Sigmoid colon (tissue), 6 donors: ENCODE measurements at regions not wholly inside any gene's neighbourhood (a gene's known extent, or its start where the extent isn't known, plus 50 kb on each side); places are given as distances from the start of the nearest gene placed in this dataset.

Experiments used
- DNase-seq: peaks from one replicate; pipeline ENCODE4 v3.0.0-alpha.2; 2019
- H3K27ac ChIP-seq, 4 donors: fragments of 200-600 bp; sonication (generic); one replicate each; pipeline ENCODE4 v1.5.1; 2016 to 2019; ENCODE audit warnings: mild to moderate bottlenecking in 1 of 4
- H3K27me3 ChIP-seq, 3 donors: fragments of 200-600 bp; sonication (generic); one replicate each; pipeline ENCODE4 v1.5.1; 2019; ENCODE audit warnings: mild to moderate bottlenecking in 1 of 3
- H3K36me3 ChIP-seq, 4 donors: fragments of 200-600 bp; sonication (generic); one replicate each; pipeline ENCODE4 v1.5.1; 2016 to 2019
- H3K4me1 ChIP-seq, 4 donors: fragments of 200-600 bp; sonication (generic); one replicate each; pipeline ENCODE4 v1.5.1; 2017 to 2019
- H3K4me3 ChIP-seq, 4 donors: fragments of 200-600 bp; sonication (generic); one replicate each; pipeline ENCODE4 v1.5.1; 2017 to 2019; ENCODE audit warnings: mild to moderate bottlenecking in 2 of 4, moderate library complexity in 1 of 4
- H3K9me3 ChIP-seq, 4 donors: fragments of 200-600 bp in 3 of 4; sonication (generic) in 3 of 4; one replicate each; pipeline versions ENCODE4 v1.5.1 to v1.6.1; 2013 to 2019
- CTCF ChIP-seq, 4 experiments: fragments of 450-650 bp in 3 of 4; fragments of 200-600 bp in 1 of 4; IDR thresholded peaks; one replicate each; pipeline ENCODE4 v1.5.1; 2016 to 2019; ENCODE audit warnings: antibody characterized with exemption in 4 of 4, mild to moderate bottlenecking in 3 of 4, moderate library complexity in 2 of 4
- EP300 ChIP-seq, 4 donors: sonication (generic); formaldehyde crosslinking; IDR thresholded peaks; one replicate each; pipeline ENCODE4 v1.6.1; 2017; ENCODE audit warnings: antibody characterized with exemption in 4 of 4
- POLR2A ChIP-seq, 2 donors: fragments of 450-650 bp; IDR thresholded peaks; one replicate each; pipeline ENCODE4 v1.6.1; 2016; ENCODE audit warnings: antibody characterized with exemption in 2 of 2, mild to moderate bottlenecking in 2 of 2, moderate library complexity in 2 of 2
- POLR2AphosphoS5 ChIP-seq, 4 donors: sonication (generic); formaldehyde crosslinking; IDR thresholded peaks; one replicate each; pipeline ENCODE4 v1.6.1; 2017; ENCODE audit warnings: antibody characterized with exemption in 4 of 4
- whole genome bisulfite sequencing, 2 donors: extraction: QIAGEN DNeasy Blood & Tissue Kit; methylation state at CpG; one replicate each; pipeline ENCODE4 v1.1.7; 2013; 5-methylcytosine and 5-hydroxymethylcytosine counted together
- intact Hi-C: fragments of 100-400 bp; cut with DNase I; formaldehyde crosslinking; loops from one replicate; pipeline ENCODE4 v1.15.1; 2023
- donor health status: healthy with polysubstance abuse.
- donor health status: healthy.

DNA sequence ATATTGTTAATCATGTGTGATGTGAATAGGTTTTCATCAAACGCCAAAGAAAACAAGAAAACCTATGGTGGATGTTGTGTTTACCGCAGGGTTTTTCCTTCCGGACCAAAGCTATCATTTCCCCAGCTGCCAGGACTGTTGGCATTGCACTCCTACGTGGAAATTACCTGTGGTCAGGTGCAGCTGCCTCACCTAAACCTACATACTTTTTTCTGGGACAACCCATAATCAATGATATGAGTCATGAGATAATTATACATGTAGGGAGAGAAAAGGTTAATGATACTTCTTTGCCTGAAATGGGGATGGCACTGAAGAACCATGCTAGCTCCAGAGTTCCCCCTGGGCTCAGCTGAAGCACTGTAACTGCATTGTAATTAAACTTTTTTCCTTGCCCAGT, 223.6 kb upstream of the SEMA3E start:
- no peaks in the 10 kb centered on the region for H3K9me3 ChIP-seq
- intact Hi-C loops = no loop called here
- H3K4me3 ChIP-seq = no peak overlapping the region
- no peaks in the 10 kb centered on the region for H3K36me3 ChIP-seq
- WGBS, 2 donors = 71 to 84% methylated on average over 4 of the region's 4 CpGs
- no peak overlapping the region for H3K27ac ChIP-seq
- TF ChIP-seq POLR2A (IDR thresholded peaks at IDR 0.05) (no peak), CTCF (IDR thresholded peaks at IDR 0.05) (no peak), POLR2AphosphoS5 (IDR thresholded peaks at IDR 0.05) (no peak)
- no peaks in the 10 kb centered on the region for H3K27me3 ChIP-seq
- no peaks in the 10 kb centered on the region for H3K4me1 ChIP-seq
- no peak for DNase-seq

DNA sequence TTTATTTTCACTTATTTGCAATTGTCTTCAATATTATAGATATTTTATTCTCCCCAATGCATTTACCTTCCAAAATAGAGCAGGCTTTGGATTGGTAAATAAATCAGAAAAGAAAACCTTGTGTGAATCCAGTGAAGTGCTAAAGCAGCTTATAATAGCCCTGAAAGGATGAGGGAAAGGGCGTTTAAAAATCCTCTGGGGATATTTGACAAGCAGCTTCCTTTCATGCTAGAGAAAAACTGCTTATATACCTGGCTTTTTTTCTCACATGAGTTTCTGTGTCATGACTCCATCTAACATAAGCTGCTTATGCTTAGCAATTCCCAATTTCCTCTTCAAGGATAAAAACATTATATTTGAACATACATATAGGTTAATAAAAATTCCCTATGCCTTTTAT, 221.6 kb upstream of the SEMA3E start:
- Histone ChIP-seq H3K9me3 (no peaks in the 10 kb centered on the region), H3K27ac (no peak overlapping the region), H3K36me3 (no peaks in the 10 kb centered on the region), H3K4me3 (no peak overlapping the region), H3K4me1 (no peaks in the 10 kb centered on the region), H3K27me3 (no peaks in the 10 kb centered on the region)
- DNase-seq = no peak
- WGBS, 2 donors = 59 to 63% methylated on average over 1 of the region's 1 CpG
- intact Hi-C loops = no loop called here
- TF ChIP-seq POLR2A (IDR thresholded peaks at IDR 0.05) = no peak
- TF ChIP-seq CTCF (IDR thresholded peaks at IDR 0.05) = no peak
- TF ChIP-seq POLR2AphosphoS5 (IDR thresholded peaks at IDR 0.05) = no peak
- TF ChIP-seq EP300 (IDR thresholded peaks at IDR 0.05) = no peak

DNA sequence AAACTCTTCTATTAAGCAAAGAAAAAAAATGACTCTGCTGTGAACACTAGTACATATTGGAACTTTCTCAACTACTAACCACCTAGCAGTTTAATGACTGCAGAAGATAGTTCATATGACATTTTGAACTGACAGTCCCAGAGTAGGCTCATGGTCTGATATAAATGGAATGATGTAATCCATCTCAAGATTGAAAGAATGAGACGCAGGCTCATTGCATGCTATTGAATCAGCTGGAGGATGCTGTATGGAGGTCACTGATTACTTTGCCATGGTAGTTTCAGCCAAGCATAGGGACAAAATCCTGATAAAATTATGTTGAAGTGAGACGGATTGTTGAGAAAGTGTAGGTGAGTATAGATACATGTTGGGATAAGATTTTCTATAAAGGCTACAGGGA, 217.6 kb upstream of the SEMA3E start:
- Histone ChIP-seq H3K9me3 (no peaks in the 10 kb centered on the region), H3K27me3 (no peaks in the 10 kb centered on the region), H3K4me1 (no peaks in the 10 kb centered on the region), H3K27ac (no peak overlapping the region), H3K36me3 (no peaks in the 10 kb centered on the region), H3K4me3 (no peak overlapping the region)
- DNase-seq = no peak
- TF ChIP-seq EP300 (IDR thresholded peaks at IDR 0.05) (no peak), CTCF (IDR thresholded peaks at IDR 0.05) (no peak)
- 82 to 91% methylated on average over 2 of the region's 2 CpGs for WGBS, 2 donors
- intact Hi-C loops = no loop called here

GRCh38 chr7:83864551-83864950, 215.6 kb upstream of the SEMA3E start:
- TF ChIP-seq EP300 (IDR thresholded peaks at IDR 0.05) (no peak), POLR2AphosphoS5 (IDR thresholded peaks at IDR 0.05) (no peak)
- Histone ChIP-seq H3K27ac (no peak overlapping the region), H3K9me3 (no peaks in the 10 kb centered on the region), H3K4me3 (no peak overlapping the region), H3K27me3 (no peaks in the 10 kb centered on the region), H3K4me1 (no peaks in the 10 kb centered on the region), H3K36me3 (no peaks in the 10 kb centered on the region)
- DNase-seq = no peak
- WGBS, 2 donors = 61 to 80% methylated on average over 2 of the region's 2 CpGs
- intact Hi-C loops = no loop called here

DNA sequence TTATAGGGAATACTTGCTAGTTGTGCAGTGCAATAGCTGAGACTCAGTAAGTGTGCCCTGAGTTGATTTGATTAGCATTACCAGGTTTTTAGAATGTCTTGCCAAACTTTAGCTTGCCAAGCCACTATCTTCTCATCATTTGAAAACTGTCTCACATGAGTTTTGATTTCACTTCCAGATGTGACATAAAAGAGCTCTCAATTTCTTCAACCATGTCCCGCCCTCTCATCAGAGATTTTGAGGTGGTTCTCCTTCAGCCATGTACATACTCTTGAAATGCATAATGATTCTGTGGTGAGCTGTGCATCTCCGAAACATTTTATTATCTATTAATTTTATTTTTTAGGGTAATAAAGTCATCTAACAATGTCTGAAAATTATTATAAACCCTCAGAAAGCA, 215.0 kb upstream of the SEMA3E start:
- Histone ChIP-seq H3K9me3 (no peaks in the 10 kb centered on the region), H3K36me3 (no peaks in the 10 kb centered on the region), H3K27me3 (no peaks in the 10 kb centered on the region), H3K27ac (no peak overlapping the region), H3K4me1 (no peaks in the 10 kb centered on the region), H3K4me3 (no peak overlapping the region)
- TF ChIP-seq POLR2A (IDR thresholded peaks at IDR 0.05) = no peak
- TF ChIP-seq EP300 (IDR thresholded peaks at IDR 0.05) = no peak
- no peak for TF ChIP-seq CTCF (IDR thresholded peaks at IDR 0.05)
- TF ChIP-seq POLR2AphosphoS5 (IDR thresholded peaks at IDR 0.05) = no peak
- 81 to 89% methylated on average over 2 of the region's 2 CpGs for WGBS, 2 donors
- intact Hi-C loops = no loop called here
- no peak for DNase-seq
